ENCODE measurements at regions not wholly inside any gene's neighbourhood (a gene's known extent, or its start where the extent isn't known, plus 50 kb on each side); places are given as distances from the start of the nearest gene placed in this dataset.
"Not testable (repeated sequence)": the region's sequence is repeated elsewhere in the genome, so short reads cannot be mapped to it uniquely, and the experiment has no call there.

DNA sequence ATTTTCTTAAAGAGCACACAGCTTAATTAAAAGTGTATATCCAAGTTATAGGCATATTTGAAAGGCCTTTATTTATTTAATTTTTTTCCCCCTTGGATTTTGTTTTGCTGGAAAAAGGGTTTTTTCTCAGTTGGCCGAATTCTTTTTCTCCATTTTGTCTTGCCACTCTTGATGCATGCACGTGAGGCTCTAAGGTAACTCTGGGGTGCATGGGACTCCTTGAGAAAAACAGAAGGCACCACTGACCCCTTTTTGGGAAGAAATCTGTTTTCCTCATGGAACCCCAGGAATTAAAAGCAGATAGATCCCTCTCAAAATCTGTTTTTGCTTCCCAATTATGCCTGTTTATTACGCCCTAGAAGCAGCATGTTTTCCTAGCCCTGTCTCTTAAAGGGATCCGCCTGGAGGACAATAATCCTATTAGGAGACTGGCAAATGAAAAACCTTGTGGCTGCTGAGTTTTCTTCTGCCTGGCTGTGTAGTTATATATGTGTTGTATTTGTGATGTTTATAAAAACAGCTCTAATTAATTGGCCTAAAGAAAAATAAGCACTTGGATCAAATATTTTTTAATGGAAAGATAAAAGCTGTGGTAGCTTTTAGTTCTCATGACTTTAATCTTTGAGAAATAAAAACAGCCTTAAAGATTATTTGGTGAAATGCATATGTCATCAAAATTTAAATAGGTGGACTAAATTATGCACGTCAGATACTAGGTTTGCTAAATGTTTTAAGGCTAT is 435.1 kb upstream of the CDH9 start:
- DNase-seq (ENCODE audit: low read depth in 3 of 3, low spot score in 2 of 3) = no peak

DNA sequence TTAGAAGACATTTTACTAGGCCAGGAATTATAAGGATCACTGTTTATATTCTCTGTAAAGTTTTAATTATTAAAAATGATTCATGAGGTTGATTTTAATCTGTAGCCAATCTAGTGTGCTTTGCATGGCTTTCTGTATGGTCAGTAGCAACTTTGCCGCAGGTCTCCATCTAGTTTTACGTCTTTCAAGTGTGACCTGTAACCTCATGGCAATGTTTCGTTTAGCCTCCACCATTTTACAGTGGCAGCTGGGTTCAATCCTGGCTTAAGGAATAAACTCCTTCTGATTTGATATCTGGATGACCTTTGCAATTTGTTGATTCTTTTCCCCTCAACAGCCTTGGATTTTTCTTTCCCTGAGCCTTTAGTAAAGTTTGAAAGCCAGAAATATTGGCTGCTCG is 434.5 kb upstream of the CDH9 start:
- DNase-seq (ENCODE audit: low read depth in 3 of 3, low spot score in 2 of 3) = peak; percentile 45 to 59 (median 53)

DNA sequence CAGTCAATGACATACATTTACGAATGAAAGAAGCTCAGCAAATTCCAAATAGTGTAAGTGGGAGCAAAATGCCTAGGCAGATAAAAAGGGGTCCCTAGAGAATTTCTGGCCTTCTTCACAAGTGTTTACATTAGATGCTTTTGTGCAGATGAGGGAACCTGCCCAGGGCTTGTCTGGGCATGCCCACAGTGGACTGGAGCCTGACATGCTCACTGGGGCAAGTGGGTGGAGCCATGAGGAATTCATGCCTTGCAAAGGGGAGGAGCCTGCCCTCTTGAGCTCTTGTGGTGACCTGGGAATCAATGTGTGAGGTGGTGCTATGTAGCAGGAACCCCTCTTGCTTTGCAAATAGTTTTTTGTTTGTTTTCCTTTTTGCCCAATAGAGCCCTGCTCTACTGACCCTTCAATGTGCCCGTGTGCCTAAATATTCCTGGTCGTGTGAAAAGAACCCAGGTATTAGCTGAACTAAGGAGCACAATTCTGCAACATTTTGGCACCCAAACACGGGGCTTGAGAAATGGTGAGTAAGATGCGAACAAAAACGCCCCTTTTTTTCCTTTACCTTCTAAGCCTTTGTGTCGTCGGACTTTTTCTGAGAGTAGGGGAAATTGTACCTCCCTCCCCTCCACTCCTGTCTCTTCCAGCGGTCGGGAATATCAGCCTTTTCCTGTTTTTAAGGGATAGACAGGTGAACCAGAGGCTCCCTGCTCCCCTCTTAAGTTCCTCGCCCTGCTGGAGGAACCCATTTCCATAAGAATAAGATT is 433.8 kb upstream of the CDH9 start:
- no peak for DNase-seq (ENCODE audit: low read depth in 3 of 3, low spot score in 2 of 3)

DNA sequence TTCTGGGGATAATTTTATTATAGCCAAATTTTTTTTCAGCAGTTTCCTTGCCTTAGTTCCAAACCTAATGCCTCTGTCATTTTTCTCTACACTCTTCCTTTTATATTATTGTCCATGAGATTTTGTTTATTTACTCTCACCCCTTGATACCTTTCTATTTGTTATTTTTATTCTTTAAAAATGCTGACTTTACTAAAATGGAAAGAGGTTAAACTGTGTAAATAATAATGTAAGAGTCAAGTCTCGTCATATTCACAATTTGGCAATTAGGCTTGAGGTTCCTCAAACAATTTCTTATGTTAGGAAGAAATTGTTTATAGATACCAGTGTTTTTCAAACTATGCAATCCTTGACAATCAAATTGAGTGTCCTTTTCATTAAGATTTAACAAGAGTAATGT is 428.6 kb upstream of the CDH9 start:
- no peak for DNase-seq (ENCODE audit: low read depth in 3 of 3, low spot score in 2 of 3)

GRCh38 chr5:27465140-27465539 is 426.8 kb upstream of the CDH9 start:
- DNase-seq (ENCODE audit: low read depth in 3 of 3, low spot score in 2 of 3) = no peak

- no peak for DNase-seq (ENCODE audit: low read depth in 3 of 3, low spot score in 2 of 3)
Observed at GRCh38 chr5:27463446-27464149, 425.2 kb upstream of the CDH9 start.

GRCh38 chr5:27462936-27463335 is 424.6 kb upstream of the CDH9 start:
- no peak for DNase-seq (ENCODE audit: low read depth in 3 of 3, low spot score in 2 of 3)

DNA sequence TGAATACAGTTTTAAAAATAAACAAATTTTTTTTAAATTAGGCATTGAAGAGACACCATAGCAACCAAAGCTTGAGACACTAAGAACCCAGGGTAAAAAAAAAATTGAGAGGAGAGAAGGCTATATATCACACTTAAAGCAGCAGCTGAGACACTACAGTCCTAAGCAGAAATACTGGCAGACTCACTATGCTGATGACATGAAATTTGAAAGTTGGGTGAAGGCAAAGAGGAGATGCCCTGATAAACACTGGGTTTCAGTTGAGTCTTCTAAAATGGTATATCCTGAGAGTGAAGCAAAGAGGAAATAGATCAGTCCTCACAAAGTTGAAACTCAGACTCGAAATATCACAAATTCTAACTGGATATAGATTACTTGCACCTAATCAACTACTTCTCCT is 419.9 kb upstream of the CDH9 start:
- no peak for DNase-seq (ENCODE audit: low read depth in 3 of 3, low spot score in 2 of 3)

- no peak for DNase-seq (ENCODE audit: low read depth in 3 of 3, low spot score in 2 of 3)
Observed at GRCh38 chr5:27451377-27451776, 413.0 kb upstream of the CDH9 start.

GRCh38 chr5:27450607-27451006 is 412.2 kb upstream of the CDH9 start:
- no peak for DNase-seq (ENCODE audit: low read depth in 3 of 3, low spot score in 2 of 3)

- DNase-seq (ENCODE audit: low read depth in 3 of 3, low spot score in 2 of 3) = not testable (repeated sequence)
Observed at GRCh38 chr5:27439383-27439782, 401.0 kb upstream of the CDH9 start.

DNA sequence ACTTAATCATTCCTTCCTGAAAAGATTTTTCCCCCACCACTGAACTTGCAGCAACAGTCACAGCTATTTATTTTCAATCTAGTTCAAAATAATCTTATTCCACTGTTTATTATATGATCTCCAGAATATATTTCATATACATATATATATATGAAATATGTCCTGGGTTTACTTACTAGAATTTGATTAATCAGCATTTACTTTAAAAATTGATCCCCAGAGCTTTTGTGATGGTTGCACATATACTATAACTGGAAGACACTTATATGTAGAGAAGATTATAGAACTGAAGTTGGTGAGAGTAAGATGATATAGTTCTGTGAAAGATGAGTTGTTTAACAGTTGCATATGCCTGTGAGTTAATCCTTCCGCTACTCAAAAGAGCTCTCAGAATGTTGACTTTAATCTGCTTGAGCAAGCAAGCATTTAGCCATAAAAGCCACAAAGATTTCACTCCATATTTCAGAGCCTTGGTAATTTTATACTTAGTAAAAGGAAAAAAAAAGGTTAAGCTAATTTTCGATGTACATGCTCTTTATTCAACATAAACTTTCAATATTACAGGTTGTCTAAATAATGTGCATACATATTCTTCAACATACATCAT is 399.3 kb upstream of the CDH9 start:
- DNase-seq (ENCODE audit: low read depth in 3 of 3, low spot score in 2 of 3) = peak in 1 of 3 donors; percentile 7

- DNase-seq (ENCODE audit: low read depth in 3 of 3, low spot score in 2 of 3) = no peak
Observed at GRCh38 chr5:27434335-27434734, 395.9 kb upstream of the CDH9 start.

DNA sequence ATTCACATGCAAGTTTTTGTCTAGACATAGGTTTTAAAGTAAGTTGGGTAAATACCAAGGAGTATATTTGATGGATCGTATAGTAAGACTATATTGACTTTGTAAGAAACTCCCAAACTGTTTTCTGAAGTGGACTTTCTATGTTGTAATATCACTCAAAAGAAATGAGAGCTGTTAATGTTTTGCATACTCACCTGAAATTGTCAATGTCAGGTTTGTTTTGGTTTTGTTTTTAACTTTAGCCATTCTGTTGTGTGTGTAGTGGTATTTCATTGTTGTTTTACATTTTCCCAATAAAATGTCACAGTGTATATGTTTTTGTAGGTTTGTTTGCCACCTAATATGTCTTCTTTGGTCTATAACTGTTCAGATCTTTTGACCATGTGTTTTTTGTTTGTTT is 375.7 kb upstream of the CDH9 start:
- no peak for DNase-seq (ENCODE audit: low read depth in 3 of 3, low spot score in 2 of 3)

GRCh38 chr5:27412384-27412783 is 374.0 kb upstream of the CDH9 start:
- DNase-seq (ENCODE audit: low read depth in 3 of 3, low spot score in 2 of 3) = no peak

- no peak for DNase-seq (ENCODE audit: low read depth in 3 of 3, low spot score in 2 of 3)
Observed at GRCh38 chr5:27406020-27406419, 367.6 kb upstream of the CDH9 start.

- no peak for DNase-seq (ENCODE audit: low read depth in 3 of 3, low spot score in 2 of 3)
Observed at GRCh38 chr5:27403243-27403882, 365.0 kb upstream of the CDH9 start.

DNA sequence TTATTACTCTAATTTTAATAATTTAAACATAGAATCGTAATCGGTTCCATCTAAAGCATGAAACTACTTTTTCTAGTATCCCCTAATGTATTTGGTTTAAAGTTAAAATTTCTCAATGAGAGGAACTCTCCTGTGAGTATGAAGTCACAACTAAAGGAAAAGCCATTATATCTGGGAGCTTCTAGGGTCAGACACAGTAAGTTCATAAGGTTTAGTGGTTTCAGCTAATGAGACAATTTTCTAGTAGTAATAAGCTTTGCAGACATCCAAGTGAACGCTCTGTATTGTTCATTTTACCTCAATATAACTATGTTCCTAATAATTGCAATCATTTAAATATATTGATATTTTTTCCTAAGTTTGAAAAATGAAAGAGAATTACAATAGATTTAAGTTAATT is 364.4 kb upstream of the CDH9 start:
- no peak for DNase-seq (ENCODE audit: low read depth in 3 of 3, low spot score in 2 of 3)

- DNase-seq (ENCODE audit: low read depth in 3 of 3, low spot score in 2 of 3) = no peak
Observed at GRCh38 chr5:27396998-27397397, 358.6 kb upstream of the CDH9 start.

DNA sequence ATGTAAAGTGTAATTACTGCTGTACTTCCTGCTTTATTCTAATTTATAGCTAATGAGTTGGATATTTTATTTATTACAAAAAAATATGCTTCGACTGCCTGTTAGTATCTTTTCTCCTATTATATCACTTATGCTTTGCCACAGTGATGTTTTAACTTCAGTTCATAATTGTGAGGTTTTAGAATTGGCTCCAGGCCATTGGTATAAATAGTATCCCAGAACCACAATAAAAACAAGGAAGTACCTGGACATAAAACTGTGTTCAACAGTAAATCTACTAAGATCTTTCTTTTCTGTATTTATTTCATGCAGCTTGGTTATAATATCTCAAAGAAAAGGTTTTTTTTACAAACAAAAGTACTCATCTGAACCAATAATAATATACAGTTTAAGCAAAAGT is 354.3 kb upstream of the CDH9 start:
- DNase-seq (ENCODE audit: low read depth in 3 of 3, low spot score in 2 of 3) = no peak

- no peak for DNase-seq (ENCODE audit: low read depth in 3 of 3, low spot score in 2 of 3)
Observed at GRCh38 chr5:27389696-27390095, 351.3 kb upstream of the CDH9 start.
